ENCODE measurements at regions not wholly inside any gene's neighbourhood (a gene's known extent, or its start where the extent isn't known, plus 50 kb on each side); places are given as distances from the start of the nearest gene placed in this dataset.

GRCh38 chr14:42378274-42378673, 771.6 kb downstream of the LRFN5 start:
- no peak for DNase-seq
- intact Hi-C loops (cut with DNase I), result no loop called here

GRCh38 chr14:42374332-42374731, 767.7 kb downstream of the LRFN5 start:
- intact Hi-C loops (cut with DNase I), result no loop called here
- DNase-seq, result no peak

DNA sequence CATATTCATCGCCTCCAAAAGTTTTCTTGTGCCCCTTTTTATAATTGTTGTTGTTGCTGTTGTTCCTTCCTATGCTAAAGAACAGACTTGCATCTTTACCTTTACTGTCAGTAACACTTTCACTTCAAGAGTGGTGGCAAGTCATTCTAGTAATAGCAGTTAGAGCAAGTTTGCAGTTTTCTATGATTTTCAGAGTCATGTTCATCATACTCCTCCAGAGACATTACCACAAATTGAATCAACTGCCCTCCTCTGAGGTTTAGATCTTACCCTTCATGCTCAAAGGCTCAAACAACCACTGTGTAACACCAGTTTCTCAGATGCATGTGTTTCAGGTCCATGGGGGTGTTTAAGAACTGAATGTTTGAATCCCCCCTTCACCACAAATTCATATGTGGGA, 763.4 kb downstream of the LRFN5 start:
- intact Hi-C loops (cut with DNase I), result no loop called here
- DNase-seq, result no peak

- DNase-seq, result no peak
- intact Hi-C loops (cut with DNase I), result no loop called here
These were observed 761.6 kb downstream of the LRFN5 start for GRCh38 chr14:42368234-42368633.

GRCh38 chr14:42353315-42353714, 746.6 kb downstream of the LRFN5 start:
- intact Hi-C loops (cut with DNase I), result no loop called here

GRCh38 chr14:42335918-42336317, 729.2 kb downstream of the LRFN5 start:
- intact Hi-C loops (cut with DNase I), result no loop called here
- no peak for DNase-seq

More at GRCh38 chr14:42353315-42353714, 746.6 kb downstream of the LRFN5 start:
- no peak for DNase-seq

DNA sequence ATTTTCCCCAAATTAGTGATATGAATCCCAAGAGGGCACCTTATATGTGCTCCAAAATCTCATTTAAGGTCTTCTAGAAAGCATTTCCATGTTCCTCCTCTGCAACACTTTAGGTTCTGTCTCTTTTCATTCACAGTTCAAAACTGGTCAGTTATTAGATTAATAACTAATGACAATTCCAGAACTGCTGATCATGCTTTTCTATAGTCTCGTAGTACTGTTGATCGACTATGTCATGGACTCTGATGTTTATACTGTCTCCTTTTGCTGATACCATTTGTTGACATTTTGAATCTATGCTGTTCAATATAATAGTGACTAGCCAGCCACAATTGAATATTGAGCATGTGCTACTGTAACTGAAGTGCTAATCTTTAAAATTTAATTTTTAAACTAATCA, 728.3 kb downstream of the LRFN5 start:
- DNase-seq, result no peak
- intact Hi-C loops (cut with DNase I), result no loop called here

DNA sequence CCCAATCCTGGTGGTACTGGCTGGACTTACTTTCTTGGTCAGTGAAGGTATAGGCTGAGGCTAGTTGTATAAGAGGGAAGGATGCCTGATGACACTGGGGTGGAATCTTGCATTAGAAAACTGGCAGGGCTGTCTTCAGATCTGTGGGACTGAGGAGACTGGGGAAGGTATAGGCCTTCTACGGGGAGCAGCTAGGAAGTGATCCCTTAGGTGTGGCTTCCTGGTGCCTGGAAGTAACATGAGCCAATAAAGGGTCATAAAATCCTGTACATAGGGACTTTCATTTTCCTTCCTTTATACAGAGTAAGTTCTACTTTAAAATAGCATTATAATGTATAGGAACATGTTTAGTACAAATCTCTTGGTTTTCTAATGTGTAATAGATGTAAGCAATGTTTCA, 716.8 kb downstream of the LRFN5 start:
- intact Hi-C loops (cut with DNase I), result no loop called here
- DNase-seq, result no peak

DNA sequence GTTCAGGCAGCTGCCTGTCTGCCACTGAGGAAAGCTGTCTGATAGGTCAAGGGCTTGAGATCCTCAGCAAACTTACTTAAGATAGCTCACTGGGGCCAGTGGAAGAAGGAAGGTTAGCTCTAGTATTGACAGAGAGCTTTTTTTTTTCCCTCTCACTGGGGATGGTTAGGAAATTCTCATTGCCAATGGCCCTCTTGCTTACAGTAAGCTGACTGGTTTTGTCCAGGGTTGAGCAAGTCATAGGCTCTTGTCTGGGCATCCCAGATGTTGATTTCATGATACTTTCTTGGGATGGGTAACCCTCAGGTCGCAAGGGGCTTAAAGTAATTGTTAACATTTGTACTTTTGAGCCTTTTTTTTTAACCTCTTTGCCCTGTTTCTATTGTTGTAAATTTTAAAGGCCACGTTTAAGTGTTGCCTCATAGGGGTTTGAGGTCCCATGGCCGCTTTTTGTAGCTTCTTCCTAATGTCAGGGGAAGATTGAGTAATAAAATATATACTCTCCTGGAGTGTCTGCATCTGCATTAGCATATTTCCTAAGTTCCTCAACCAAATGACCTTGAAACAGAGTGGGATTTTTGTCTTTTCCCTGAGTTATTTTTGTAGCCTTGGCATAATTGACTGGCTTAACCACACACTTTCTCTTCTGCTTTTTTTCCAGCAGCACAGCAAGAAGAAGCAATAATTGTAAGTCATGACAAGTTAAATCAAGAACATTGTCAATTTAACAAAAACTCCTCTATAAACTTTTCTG, 716.0 kb downstream of the LRFN5 start:
- DNase-seq, result no peak
- intact Hi-C loops (cut with DNase I), result no loop called here

- DNase-seq, result no peak
These were observed 713.3 kb downstream of the LRFN5 start for GRCh38 chr14:42319996-42320395.

GRCh38 chr14:42316693-42317092, 710.0 kb downstream of the LRFN5 start:
- peak in 3 of 42 donors; percentile 2 to 20 (median 3) for DNase-seq
- intact Hi-C loops (cut with DNase I), result no loop called here

More at GRCh38 chr14:42319996-42320395, 713.3 kb downstream of the LRFN5 start:
- intact Hi-C loops (cut with DNase I), result no loop called here

- DNase-seq, result no peak
These were observed 705.2 kb downstream of the LRFN5 start for GRCh38 chr14:42311876-42312275.

GRCh38 chr14:42307239-42307825, 700.7 kb downstream of the LRFN5 start:
- intact Hi-C loops (cut with DNase I), result no loop called here
- no peak for DNase-seq

More at GRCh38 chr14:42311876-42312275, 705.2 kb downstream of the LRFN5 start:
- intact Hi-C loops (cut with DNase I), result no loop called here

- DNase-seq, result no peak
These were observed 693.0 kb downstream of the LRFN5 start for GRCh38 chr14:42299692-42300091.

GRCh38 chr14:42293180-42293579, 686.5 kb downstream of the LRFN5 start:
- DNase-seq, result no peak
- intact Hi-C loops (cut with DNase I), result no loop called here

More at GRCh38 chr14:42299692-42300091, 693.0 kb downstream of the LRFN5 start:
- intact Hi-C loops (cut with DNase I), result no loop called here

GRCh38 chr14:42277840-42278239, 671.2 kb downstream of the LRFN5 start:
- no peak for DNase-seq
- intact Hi-C loops (cut with DNase I), result no loop called here

GRCh38 chr14:42269234-42269633, 662.6 kb downstream of the LRFN5 start:
- no peak for DNase-seq
- intact Hi-C loops (cut with DNase I), result no loop called here

GRCh38 chr14:42248131-42248530, 641.5 kb downstream of the LRFN5 start:
- DNase-seq, result no peak
- intact Hi-C loops (cut with DNase I), result no loop called here

DNA sequence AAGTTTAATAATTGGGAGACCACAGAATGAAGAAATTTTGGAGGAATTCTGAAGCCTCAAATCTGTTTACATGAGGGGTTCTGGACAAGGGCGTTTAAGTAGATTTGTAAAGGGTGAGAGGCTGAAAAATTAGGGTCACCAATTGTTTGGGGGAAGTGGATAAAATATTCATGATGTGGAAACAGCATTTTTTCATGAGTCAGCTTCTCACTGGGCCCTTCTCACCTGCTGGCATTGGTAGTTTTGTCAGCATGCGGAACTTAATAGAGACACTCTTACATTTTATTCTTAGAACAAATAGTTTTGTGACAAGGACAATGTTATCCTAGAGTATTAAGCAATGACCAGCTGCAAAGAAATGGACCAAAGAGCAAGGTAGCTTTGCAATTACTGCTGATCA, 634.4 kb downstream of the LRFN5 start:
- intact Hi-C loops (cut with DNase I), result no loop called here
- DNase-seq, result no peak

- DNase-seq, result no peak
- intact Hi-C loops (cut with DNase I), result no loop called here
These were observed 623.3 kb downstream of the LRFN5 start for GRCh38 chr14:42229976-42230375.

- intact Hi-C loops (cut with DNase I), result no loop called here
- no peak for DNase-seq
These were observed 622.6 kb downstream of the LRFN5 start for GRCh38 chr14:42229294-42229693.

All from head of caudate nucleus (tissue), 42 donors.